ENCODE measurements at regions not wholly inside any gene's neighbourhood (a gene's known extent, or its start where the extent isn't known, plus 50 kb on each side); places are given as distances from the start of the nearest gene placed in this dataset.

DNA sequence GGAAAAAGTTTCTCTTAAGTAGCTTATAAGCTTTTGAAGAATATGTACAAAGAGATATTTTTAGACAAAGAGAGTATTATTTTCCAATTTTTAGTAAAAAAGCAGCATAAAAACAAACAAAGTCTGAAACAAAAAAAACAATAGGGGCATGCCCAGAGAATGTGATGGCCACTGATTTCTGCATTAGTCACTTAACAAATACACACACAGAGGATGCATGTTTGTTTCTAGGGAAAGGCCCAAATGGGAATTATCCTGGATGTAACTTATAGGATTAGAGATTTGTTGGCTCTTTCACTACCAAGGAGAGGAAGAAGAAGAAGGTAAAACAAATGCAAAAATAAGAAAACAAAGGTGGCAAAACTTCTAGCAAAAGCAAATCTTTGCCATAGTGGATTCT, 95.9 kb upstream of the SCOC start:
- DNase-seq (ENCODE audit: low read depth) = no peak

DNA sequence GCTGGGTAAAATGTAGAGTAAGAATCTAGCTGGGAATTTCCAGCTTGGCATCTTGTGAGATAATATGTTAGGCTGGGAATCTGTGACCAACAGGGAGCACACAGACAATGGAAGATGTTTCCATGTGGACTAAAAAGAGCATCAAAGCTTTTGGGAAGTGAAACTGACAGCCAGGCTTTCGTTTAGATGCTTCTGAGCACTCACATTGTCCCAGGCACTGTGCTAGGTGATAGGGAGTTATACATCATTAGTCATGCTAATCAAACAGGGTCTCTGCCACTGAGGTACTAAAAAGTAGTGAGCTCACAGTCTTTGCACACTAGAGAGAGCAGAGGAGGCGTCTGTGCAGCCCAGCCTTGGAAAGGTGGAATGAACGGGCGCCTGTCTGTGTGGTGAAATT, 101.9 kb upstream of the SCOC start:
- DNase-seq (ENCODE audit: low read depth) = no peak

DNA sequence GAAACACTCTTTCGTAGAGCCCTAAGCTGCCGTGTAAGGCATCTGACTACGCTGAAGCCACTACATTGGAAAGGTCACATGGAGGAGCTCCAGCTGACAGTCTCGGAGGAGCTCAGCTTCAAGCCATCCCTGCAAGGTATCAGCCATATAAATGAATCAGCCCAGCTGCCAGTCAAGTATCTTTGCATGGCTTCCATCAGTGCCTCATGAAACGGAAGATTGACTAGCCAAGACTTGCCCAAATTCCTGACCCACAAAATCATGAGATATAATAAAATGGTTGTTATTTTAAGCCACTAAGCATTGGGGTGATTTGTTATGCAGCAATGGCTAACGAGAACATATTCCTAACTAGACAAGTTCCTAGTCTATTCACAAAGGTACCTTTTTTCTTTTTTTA, 104.1 kb upstream of the SCOC start:
- no peak for DNase-seq (ENCODE audit: low read depth)

- DNase-seq (ENCODE audit: low read depth) = no peak
Measured at GRCh38 chr4:140268186-140268841, 105.1 kb upstream of the SCOC start.

- DNase-seq (ENCODE audit: low read depth) = no peak
Measured at GRCh38 chr4:140267576-140267975, 105.9 kb upstream of the SCOC start.

GRCh38 chr4:140266958-140267568, 106.4 kb upstream of the SCOC start:
- no peak for DNase-seq (ENCODE audit: low read depth)

DNA sequence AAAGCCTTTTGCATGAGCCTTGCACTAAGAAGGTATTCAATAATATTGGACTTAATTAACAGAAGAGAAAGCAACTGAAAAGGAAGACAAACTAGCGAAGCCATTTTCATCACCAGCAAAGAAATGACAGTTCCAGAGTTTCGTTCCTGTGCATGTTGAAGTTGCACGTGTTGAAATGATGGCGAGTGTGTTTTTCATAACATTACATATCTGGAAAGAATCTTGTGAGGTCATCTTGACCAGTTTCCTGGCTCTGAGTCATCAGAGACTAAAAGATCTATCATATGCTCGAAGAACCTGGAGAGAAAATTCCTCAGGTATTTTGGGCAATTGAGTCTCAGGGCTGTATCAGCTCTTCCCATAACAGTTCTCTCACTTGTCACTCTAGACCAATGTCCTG, 106.2 kb upstream of the MAML3 start:
- no peak for DNase-seq (ENCODE audit: low read depth)

- DNase-seq (ENCODE audit: low read depth) = no peak
Measured at GRCh38 chr4:140258476-140258875, 104.5 kb upstream of the MAML3 start.

GRCh38 chr4:140257461-140258305, 103.7 kb upstream of the MAML3 start:
- DNase-seq (ENCODE audit: low read depth) = no peak

GRCh38 chr4:140256941-140257340, 103.0 kb upstream of the MAML3 start:
- no peak for DNase-seq (ENCODE audit: low read depth)

GRCh38 chr4:140256335-140256734, 102.4 kb upstream of the MAML3 start:
- DNase-seq (ENCODE audit: low read depth) = no peak

DNA sequence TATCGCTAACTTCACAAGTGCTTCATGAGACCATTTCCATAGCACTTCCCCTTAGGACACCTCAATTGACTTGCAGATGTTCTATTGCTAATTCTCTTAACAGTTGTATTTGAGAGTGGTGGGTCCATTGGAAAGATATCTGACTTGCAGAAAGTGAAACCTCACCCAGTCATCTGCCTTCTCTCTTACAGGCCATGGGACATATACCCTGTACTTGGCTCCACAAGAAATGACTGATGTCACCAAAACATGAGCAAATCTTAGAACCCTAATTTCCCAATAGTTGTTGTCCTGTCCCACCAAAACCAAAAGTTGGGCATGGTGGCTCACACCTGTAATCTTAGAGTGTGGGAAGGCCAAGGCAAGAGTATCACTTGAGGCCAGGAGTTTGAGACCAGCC, 101.9 kb upstream of the MAML3 start:
- no peak for DNase-seq (ENCODE audit: low read depth)

DNA sequence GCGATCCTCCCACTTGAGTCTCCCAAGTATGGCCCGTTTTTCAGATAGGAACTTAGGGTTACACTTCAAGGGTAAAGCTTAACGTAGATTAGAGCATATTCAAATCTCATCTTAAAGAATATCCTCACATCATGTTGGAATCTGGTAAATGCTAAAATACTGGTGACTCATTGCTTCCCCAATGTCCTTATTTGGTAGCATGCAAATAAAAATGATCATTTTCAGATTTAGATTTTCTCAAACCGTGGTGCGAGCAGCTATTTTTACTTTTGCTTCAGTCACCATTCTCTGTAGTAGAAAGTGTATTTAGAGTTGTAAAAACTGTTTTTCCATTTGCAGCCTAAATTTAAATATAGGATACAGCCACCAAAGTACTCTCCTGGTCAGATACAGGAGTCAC, 101.5 kb upstream of the MAML3 start:
- no peak for DNase-seq (ENCODE audit: low read depth)

DNA sequence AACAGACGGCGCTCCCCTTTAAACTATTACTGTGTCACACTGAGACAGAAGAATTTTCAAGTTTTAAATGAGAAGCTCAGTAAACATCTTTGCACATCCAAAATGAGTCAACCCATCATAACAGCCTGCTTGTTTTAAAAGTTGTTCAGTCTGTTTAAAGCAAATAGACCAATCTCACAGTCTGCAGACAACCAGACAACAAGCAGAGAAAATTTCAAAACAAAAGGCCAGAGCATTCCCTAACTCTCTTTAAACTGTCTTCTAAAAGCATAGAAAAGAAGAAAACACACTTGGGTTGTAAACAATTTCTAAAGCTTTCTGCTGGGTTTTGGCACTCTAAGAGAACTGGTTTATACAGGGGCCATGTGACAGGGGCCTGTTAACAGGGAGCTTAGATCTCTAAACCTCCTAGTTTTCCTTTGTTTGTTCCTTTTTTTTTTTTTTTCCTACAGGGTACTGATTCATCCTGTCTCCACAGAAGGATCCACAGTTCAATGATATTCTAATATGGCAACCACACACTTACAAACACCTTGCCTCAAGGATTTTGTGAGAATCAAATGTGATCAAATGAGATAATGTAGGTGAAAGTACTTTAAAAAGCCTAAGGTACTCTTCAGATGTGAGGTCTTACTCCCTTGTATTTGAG, 100.8 kb upstream of the MAML3 start:
- DNase-seq (ENCODE audit: low read depth) = no peak

DNA sequence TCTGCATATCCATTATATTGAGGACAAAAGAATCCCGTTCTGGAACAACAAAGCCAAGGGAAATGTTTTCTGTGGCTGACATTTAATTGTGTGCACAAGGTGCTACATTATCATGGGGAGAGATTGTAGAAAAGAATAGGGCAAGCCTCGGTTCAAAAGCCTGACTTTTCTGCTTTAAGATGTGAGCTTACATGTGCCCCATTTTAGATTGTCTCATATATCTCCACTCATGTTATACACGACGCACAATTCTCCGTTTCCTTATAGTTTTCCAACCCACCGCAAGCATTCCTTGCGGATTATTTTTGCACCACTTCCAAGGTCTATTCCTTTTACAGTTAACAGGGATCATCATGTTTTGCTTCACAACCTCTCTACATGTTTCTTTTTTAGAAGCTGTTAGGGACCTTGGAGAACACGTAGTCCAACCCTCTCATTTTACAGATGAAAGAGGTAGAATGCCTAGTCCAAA, 99.6 kb upstream of the MAML3 start:
- DNase-seq (ENCODE audit: low read depth) = no peak

- peak; percentile 40 for DNase-seq (ENCODE audit: low read depth)
Measured at GRCh38 chr4:140252742-140253555, 99.0 kb upstream of the MAML3 start.

DNA sequence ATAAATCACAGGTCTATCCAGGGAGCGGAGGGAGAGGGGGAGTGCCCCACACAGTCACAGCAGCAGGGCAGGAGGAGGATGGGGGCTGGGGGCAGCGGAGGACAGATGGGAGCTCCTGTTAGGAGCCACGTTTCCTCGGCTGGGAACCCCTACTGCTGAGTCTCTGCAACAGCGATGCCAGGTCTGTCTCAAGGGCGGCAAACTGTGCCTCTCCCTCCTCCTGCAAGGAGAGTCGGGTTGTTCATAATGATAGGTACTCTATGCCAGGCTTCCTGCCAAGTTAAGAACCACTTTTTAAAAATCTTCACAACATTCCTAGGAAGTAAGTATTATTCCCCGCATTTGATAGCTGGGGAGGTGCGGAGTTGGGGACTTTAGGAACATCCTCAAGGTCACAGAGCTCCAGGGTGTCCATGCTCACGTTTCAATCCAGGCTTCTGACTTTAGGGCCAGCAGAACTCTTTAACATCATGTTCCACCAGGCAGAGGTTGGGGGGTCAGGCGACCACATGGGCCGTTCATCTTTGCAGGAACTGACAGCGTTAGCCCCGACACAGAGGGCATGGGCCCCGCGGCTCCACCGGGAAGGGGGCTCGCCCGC, 98.3 kb upstream of the MAML3 start:
- no peak for DNase-seq (ENCODE audit: low read depth)

- no peak for DNase-seq (ENCODE audit: low read depth)
Measured at GRCh38 chr4:140251571-140251970, 97.6 kb upstream of the MAML3 start.

DNA sequence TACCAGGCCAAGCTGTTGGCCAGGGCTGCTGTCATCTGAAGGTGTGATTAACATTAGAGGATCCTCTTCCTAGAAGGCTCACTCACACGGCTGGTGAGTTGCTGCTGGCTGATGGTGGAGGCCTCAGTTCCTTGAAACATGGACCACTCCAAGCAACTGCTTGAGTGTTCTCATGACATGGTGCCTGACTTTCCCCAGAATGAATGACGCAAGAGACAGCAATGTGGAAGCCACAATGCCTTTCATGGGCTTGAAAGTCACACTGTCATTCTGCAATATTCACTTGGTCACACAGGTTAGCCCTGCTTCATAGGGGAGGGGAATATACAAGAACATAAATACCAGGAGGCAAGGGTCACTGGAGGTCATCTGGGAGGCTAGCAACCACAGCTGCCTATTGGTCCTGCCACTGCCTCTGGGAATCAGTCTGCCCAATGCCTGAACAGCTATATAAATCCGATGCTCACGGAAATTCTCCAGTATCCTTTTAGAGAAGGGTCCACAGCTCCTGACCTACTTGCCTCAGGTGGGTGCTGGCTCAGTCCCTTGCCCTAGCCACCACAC, 97.1 kb upstream of the MAML3 start:
- DNase-seq (ENCODE audit: low read depth) = no peak

DNA sequence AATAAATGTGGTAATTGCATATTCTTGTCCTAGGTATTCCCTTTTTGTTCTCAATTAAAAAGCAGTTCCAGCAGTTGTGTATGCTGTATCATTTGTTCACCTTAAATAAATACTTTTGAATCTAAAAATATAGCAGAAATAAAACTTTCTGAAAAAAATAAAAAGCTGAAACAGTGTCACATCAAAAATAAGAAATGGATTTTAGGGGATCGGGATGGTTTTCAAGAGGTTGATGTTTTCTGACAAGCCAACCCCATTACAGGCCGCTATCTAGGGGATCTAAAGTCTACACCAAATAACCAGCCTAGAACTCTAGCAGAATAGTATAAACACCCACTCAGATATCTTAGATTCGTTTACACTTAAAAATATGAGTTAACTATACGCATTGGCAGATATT, 95.4 kb upstream of the MAML3 start:
- DNase-seq (ENCODE audit: low read depth) = no peak

GRCh38 chr4:140247237-140247636, 93.3 kb upstream of the MAML3 start:
- no peak for DNase-seq (ENCODE audit: low read depth)
